Neuronal stem cell (in vitro differentiated cells): ENCODE measurements at regions not wholly inside any gene's neighbourhood (a gene's known extent, or its start where the extent isn't known, plus 50 kb on each side); places are given as distances from the start of the nearest gene placed in this dataset.
"Not testable (repeated sequence)": the region's sequence is repeated elsewhere in the genome, so short reads cannot be mapped to it uniquely, and the experiment has no call there.

Source experiments
- DNase-seq: peaks from one replicate; pipeline ENCODE4 v3.0.0-alpha.2; 2013; ENCODE audit warnings: low spot score
- H2AFZ ChIP-seq: one replicate; pipeline ENCODE4 v1.6.1; 2013; ENCODE audit warnings: mild to moderate bottlenecking, low read length, inconsistent platforms
- H2AK5ac ChIP-seq: 2 replicates; pipeline ENCODE4 v1.6.1; 2013; ENCODE audit warnings: low read depth, mild to moderate bottlenecking, inconsistent platforms, low read length, moderate library complexity, mixed read lengths
- H2BK120ac ChIP-seq: 2 replicates; pipeline ENCODE4 v1.6.1; 2013; ENCODE audit warnings: low read depth, mild to moderate bottlenecking, inconsistent platforms, low read length, moderate library complexity, mixed read lengths
- H2BK12ac ChIP-seq: one replicate; pipeline ENCODE4 v1.6.1; 2013; ENCODE audit warnings: low read length, inconsistent platforms
- H2BK15ac ChIP-seq: 2 replicates; pipeline ENCODE4 v1.6.1; 2013; ENCODE audit warnings: mild to moderate bottlenecking, low read length, inconsistent platforms, mixed read lengths
- H2BK5ac ChIP-seq: one replicate; pipeline ENCODE4 v1.6.1; 2013; ENCODE audit warnings: inconsistent platforms, mild to moderate bottlenecking, low read length, moderate library complexity
- H3K14ac ChIP-seq: one replicate; pipeline ENCODE4 v1.6.1; 2013; ENCODE audit warnings: low read length, inconsistent platforms
- H3K18ac ChIP-seq: 2 replicates; pipeline ENCODE4 v1.6.1; 2013; ENCODE audit warnings: low read length, inconsistent platforms
- H3K23ac ChIP-seq: 2 replicates; pipeline ENCODE4 v1.6.1; 2013; ENCODE audit warnings: low read depth, mild to moderate bottlenecking, mixed read lengths, low read length, inconsistent platforms; ENCODE audit not compliant: poor library complexity
- H3K27ac ChIP-seq: replicated peaks from 3 replicates; pipeline ENCODE4 v1.5.1; 2013; ENCODE audit warnings: low read length, inconsistent platforms
- H3K27me3 ChIP-seq, 3 experiments: 2 replicates each; pipeline ENCODE4 v1.6.1; 2013; ENCODE audit warnings: low read length in 3 of 3, mild to moderate bottlenecking in 2 of 3, inconsistent platforms in 1 of 3, low read depth in 1 of 3, mixed read lengths in 1 of 3, moderate library complexity in 1 of 3; ENCODE audit not compliant: control insufficient read depth in 3 of 3, insufficient read depth in 3 of 3
- H3K36me3 ChIP-seq, 2 donors: replicated peaks in 1 of 2; 2 replicates each; pipeline ENCODE4 v1.6.1; 2013; ENCODE audit warnings: low read length in 2 of 2; ENCODE audit not compliant: control insufficient read depth in 2 of 2, insufficient read depth in 2 of 2
- H3K4ac ChIP-seq: 2 replicates; pipeline ENCODE4 v1.6.1; 2013; ENCODE audit warnings: inconsistent platforms, mild to moderate bottlenecking, low read length, moderate library complexity
- H3K4me1 ChIP-seq, 2 donors: 1 replicate in 1 of 2; 2 replicates in 1 of 2; pipeline ENCODE4 v1.6.1; 2013; ENCODE audit warnings: low read length in 2 of 2, low read depth in 1 of 2; ENCODE audit not compliant: control insufficient read depth in 2 of 2, insufficient read depth in 1 of 2
- H3K4me2 ChIP-seq: one replicate; pipeline ENCODE4 v1.6.1; 2013; ENCODE audit warnings: mild to moderate bottlenecking, low read length, inconsistent platforms; ENCODE audit not compliant: insufficient read depth, poor library complexity, severe bottlenecking
- H3K4me3 ChIP-seq, 2 donors: 2 replicates each; pipeline ENCODE4 v1.5.1; 2013; ENCODE audit warnings: low read length in 2 of 2, mild to moderate bottlenecking in 2 of 2, inconsistent platforms in 1 of 2, moderate library complexity in 1 of 2
- H3K79me1 ChIP-seq: one replicate; pipeline ENCODE4 v1.6.1; 2013; ENCODE audit warnings: low read depth, mild to moderate bottlenecking, inconsistent platforms, low read length, moderate library complexity
- H3K9ac ChIP-seq: one replicate; pipeline ENCODE4 v1.6.1; 2013; ENCODE audit warnings: mild to moderate bottlenecking, low read depth, low read length, inconsistent platforms; ENCODE audit not compliant: poor library complexity
- H3K9me3 ChIP-seq, 2 donors: replicated peaks in 1 of 2; 2 replicates each; pipeline versions ENCODE3 to v1.6.1; 2013; ENCODE audit warnings: low read length in 2 of 2, mild to moderate bottlenecking in 2 of 2, inconsistent platforms in 1 of 2, low read depth in 1 of 2, mixed read lengths in 1 of 2, moderate library complexity in 1 of 2; ENCODE audit not compliant: control insufficient read depth in 2 of 2, insufficient read depth in 1 of 2
- H4K8ac ChIP-seq: one replicate; pipeline ENCODE4 v1.6.1; 2013; ENCODE audit warnings: low read depth, mild to moderate bottlenecking, inconsistent platforms, low read length, moderate library complexity
- H4K91ac ChIP-seq: one replicate; pipeline ENCODE4 v1.6.1; 2013; ENCODE audit warnings: low read length, low read depth, mild to moderate bottlenecking, inconsistent platforms; ENCODE audit not compliant: poor library complexity
- WGBS, 2 donors: extraction: QIAGEN DNeasy Blood & Tissue Kit; methylation state at CpG; one replicate each; pipeline ENCODE4 v1.1.7; 2013; ENCODE audit warnings: missing lambda C conversion rate in 2 of 2, mixed read lengths in 1 of 2; ENCODE audit not compliant: insufficient read length in 2 of 2, insufficient replicate concordance in 1 of 2; ENCODE audit errors: extremely low coverage in 2 of 2; 5-methylcytosine and 5-hydroxymethylcytosine counted together

DNA sequence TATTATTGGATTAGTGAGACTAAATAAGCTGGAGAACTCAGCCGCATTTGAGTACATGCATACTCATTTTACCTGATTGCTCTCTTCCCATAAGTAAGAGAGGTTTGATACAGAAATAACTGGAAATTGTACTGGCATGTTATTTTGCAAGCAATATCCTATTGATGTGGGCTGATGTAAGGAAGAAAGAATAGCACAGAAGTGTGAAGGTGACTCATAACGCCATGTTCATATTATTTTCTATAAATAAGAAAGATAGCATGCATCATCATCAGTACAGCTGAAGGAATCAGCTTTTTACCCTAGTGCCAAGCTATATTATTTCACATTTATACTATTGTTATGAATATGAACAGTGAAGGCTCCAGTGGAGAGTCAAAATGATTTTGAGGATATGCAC lies 138.3 kb upstream of the FAM47A start:
- H3K27ac ChIP-seq, result no peak overlapping the region
- no peak overlapping the region for H3K14ac ChIP-seq
- no peaks in the 10 kb centered on the region for H3K79me1 ChIP-seq
- H3K4me1 ChIP-seq, result peaks cover 0 to 3% of the 10 kb centered on the region in 2 donors
- H2BK12ac ChIP-seq, result no peak overlapping the region
- DNase-seq, result no peak
- no peak overlapping the region for H2AK5ac ChIP-seq
- no peaks in the 10 kb centered on the region for H3K9me3 ChIP-seq
- no peak overlapping the region for H3K4ac ChIP-seq
- no CpG with 5 or more reads among the region's 2 CpGs for WGBS, 2 donors
- no peak overlapping the region for H3K9ac ChIP-seq
- H4K91ac ChIP-seq, result no peak overlapping the region
- H3K18ac ChIP-seq, result no peak overlapping the region
- no peak overlapping the region for H3K4me3 ChIP-seq
- no peak overlapping the region for H2BK5ac ChIP-seq
- H4K8ac ChIP-seq, result no peak overlapping the region
- no peak overlapping the region for H3K23ac ChIP-seq
- H2BK15ac ChIP-seq, result no peak overlapping the region
- H2AFZ ChIP-seq, result no peak overlapping the region
- H2BK120ac ChIP-seq, result no peak overlapping the region
- no peak overlapping the region for H3K4me2 ChIP-seq
- no peaks in the 10 kb centered on the region for H3K36me3 ChIP-seq
- no peaks in the 10 kb centered on the region for H3K27me3 ChIP-seq

DNA sequence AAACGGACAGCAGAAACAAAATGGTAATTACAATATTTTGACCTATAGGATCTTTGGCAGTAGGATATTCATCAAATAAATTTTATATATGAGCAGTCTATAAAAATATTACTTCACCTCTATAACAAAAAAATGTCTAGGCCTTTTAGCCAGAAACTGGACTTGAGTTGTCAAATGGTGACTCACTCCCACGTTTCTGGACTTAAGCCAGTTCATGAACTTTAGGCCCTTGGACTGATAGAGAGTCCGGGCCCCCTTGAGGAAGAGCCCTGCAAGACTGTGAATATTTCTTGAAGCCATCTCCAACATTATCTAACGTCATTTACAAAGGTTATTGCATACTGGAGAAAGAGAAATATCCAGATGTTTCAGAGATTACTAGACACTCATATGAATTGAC lies 106.8 kb upstream of the FAM47A start:
- no peak overlapping the region for H3K18ac ChIP-seq
- no CpG with 5 or more reads among the region's 4 CpGs for WGBS, 2 donors
- no peak overlapping the region for H3K4me3 ChIP-seq
- H3K4me2 ChIP-seq, result no peak overlapping the region
- H4K91ac ChIP-seq, result no peak overlapping the region
- H2BK15ac ChIP-seq, result no peak overlapping the region
- H3K4ac ChIP-seq, result no peak overlapping the region
- H3K9me3 ChIP-seq, result no peaks in the 10 kb centered on the region
- no peak overlapping the region for H3K14ac ChIP-seq
- no peak overlapping the region for H4K8ac ChIP-seq
- H2BK5ac ChIP-seq, result no peak overlapping the region
- no peaks in the 10 kb centered on the region for H3K27me3 ChIP-seq
- H3K9ac ChIP-seq, result no peak overlapping the region
- H2BK120ac ChIP-seq, result no peak overlapping the region
- H3K23ac ChIP-seq, result no peak overlapping the region
- peaks cover 0 to 2% of the 10 kb centered on the region in 2 donors for H3K4me1 ChIP-seq
- no peak overlapping the region for H3K27ac ChIP-seq
- no peaks in the 10 kb centered on the region for H3K79me1 ChIP-seq
- DNase-seq, result no peak
- H2AFZ ChIP-seq, result no peak overlapping the region
- H3K36me3 ChIP-seq, result no peaks in the 10 kb centered on the region
- H2BK12ac ChIP-seq, result no peak overlapping the region
- no peak overlapping the region for H2AK5ac ChIP-seq

DNA sequence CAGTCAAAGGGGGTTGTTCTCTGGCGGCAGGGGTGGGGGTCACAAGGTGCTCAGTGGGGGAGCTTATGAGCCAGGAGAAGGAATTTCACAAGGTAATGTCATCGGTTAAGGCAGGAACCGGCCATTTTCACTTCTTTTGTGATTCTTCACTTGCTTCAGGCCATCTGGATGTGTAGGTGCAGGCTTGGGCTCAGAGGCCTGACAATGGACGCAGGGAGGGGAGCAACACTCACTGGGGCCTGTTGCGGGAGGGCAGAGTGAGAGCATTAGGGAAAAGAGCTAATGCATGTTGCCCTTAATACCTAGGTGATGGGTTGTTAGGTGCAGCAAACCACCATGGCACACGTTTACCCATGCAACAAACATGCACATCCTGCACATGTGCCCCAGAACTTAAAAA lies 98.0 kb upstream of the FAM47A start:
- peaks cover 0 to 10% of the 10 kb centered on the region in 2 donors for H3K9me3 ChIP-seq
- not testable (repeated sequence) for H3K4ac ChIP-seq, H3K4me2 ChIP-seq, H2BK120ac ChIP-seq, DNase-seq, H3K4me3 ChIP-seq, H3K14ac ChIP-seq, H4K8ac ChIP-seq, H2AK5ac ChIP-seq, H2BK12ac ChIP-seq, H3K23ac ChIP-seq, H2BK15ac ChIP-seq, H3K79me1 ChIP-seq, H3K27me3 ChIP-seq, H2AFZ ChIP-seq, H3K36me3 ChIP-seq, H3K27ac ChIP-seq, H3K9ac ChIP-seq, H3K18ac ChIP-seq, H2BK5ac ChIP-seq, H4K91ac ChIP-seq, H3K4me1 ChIP-seq
- no CpG with 5 or more reads among the region's 6 CpGs for WGBS, 2 donors

DNA sequence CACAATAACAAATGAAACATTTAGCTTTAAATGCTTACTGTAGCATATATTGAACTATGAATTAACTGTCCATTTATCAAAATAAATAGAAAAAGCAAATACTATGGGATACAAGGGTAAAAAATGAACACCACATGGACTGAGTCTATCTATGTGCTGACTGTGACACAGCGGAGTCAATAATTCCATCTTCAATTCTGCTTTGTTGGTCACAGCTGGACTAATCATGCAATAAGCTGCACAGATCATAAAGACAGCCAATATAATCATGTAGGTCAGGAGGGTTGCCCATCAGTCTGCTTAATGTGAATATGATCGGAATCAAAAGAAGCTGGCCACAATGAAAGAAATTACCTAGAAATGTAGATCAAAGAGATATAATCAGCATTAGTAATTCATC lies 95.7 kb upstream of the FAM47A start:
- H2BK120ac ChIP-seq, result no peak overlapping the region
- no peak overlapping the region for H2BK15ac ChIP-seq

More for the DNA sequence above, 95.7 kb upstream of the FAM47A start:
- no peak overlapping the region for H3K4me2 ChIP-seq
- no peaks in the 10 kb centered on the region for H3K27me3 ChIP-seq
- no peak overlapping the region for H2BK5ac ChIP-seq
- H3K36me3 ChIP-seq, result no peaks in the 10 kb centered on the region
- H3K4me1 ChIP-seq, result no peaks in the 10 kb centered on the region
- no peak overlapping the region for H4K91ac ChIP-seq
- no peak overlapping the region for H3K27ac ChIP-seq
- H3K9me3 ChIP-seq, result peaks cover 0 to 10% of the 10 kb centered on the region in 2 donors
- no peak overlapping the region for H4K8ac ChIP-seq
- H2AK5ac ChIP-seq, result no peak overlapping the region
- no peak overlapping the region for H3K14ac ChIP-seq
- H3K4me3 ChIP-seq, result no peak overlapping the region
- H3K23ac ChIP-seq, result no peak overlapping the region
- no peak overlapping the region for H3K9ac ChIP-seq
- H3K79me1 ChIP-seq, result no peaks in the 10 kb centered on the region
- no peak overlapping the region for H2BK12ac ChIP-seq
- no peak for DNase-seq
- WGBS, 2 donors, result no CpG with 5 or more reads among the region's 2 CpGs
- no peak overlapping the region for H2AFZ ChIP-seq
- no peak overlapping the region for H3K4ac ChIP-seq
- H3K18ac ChIP-seq, result no peak overlapping the region
